OCI-M1 (cell line): ENCODE measurements at regions not wholly inside any gene's neighbourhood (a gene's known extent, or its start where the extent isn't known, plus 50 kb on each side); places are given as distances from the start of the nearest gene placed in this dataset.
"Not testable (repeated sequence)": the region's sequence is repeated elsewhere in the genome, so short reads cannot be mapped to it uniquely, and the experiment has no call there.

ENCODE experiments used
- DNase-seq: peaks from one replicate; lab custom pipeline; 2025; lab: John Stamatoyannopoulos, UW

DNA sequence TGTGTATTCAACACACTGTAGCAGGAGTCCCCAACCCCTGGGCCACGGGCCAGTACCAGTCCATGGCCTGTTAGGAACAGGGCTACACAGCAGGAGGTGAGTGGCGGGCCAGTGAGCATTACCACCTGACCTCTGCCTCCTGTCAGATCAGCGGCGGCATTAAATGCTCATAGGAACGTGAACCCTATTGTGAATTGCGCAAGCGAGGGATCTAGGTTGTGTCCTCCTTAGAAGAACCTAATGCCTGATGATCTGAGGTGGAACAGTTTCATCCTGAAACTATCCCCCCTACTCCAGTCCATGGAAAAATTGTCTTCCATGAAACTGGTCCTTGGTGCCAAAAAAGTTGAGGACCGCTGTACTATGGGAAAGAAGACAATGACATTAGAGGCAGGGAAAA lies 386.9 kb downstream of the PREX1 start:
- DNase-seq, result no peak

DNA sequence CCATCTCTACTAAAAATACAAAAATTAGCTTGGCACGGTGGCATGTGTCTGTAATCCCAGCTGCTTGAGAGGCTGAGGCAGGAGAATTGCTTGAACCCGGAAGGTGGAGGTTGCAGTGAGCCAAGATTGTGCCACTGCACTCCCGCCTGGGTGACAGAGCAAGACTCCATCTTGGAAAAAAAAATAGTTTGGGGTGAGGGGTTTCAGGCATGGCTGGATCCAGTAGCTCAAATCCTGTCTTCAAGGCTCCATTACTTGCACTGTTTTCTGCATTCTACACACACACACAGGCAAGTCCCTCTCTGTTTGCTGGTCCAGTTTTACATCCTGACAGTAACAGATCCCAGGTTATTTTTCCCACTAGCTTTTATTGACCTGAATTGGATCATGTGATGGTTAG lies 387.5 kb downstream of the PREX1 start:
- DNase-seq, result not testable (repeated sequence)

DNA sequence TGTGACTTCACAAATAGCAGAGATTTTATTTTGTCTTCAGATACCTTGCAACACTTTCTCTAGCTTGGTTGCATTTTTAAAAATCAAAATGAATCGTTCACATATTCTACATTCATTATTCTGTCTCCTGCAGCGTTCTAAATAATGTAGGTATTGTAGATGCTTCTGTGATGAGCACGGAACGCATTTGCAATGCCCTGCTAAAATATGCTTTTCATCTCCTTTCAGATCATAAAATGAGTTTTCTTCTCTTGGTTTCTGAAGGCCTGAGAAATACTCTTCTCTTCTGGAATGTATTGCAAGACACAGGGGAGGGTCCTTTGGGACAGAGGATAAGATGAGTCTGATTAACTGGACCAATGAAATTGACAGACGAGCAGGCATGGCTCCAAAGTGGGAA lies 390.7 kb downstream of the PREX1 start:
- no peak for DNase-seq

DNA sequence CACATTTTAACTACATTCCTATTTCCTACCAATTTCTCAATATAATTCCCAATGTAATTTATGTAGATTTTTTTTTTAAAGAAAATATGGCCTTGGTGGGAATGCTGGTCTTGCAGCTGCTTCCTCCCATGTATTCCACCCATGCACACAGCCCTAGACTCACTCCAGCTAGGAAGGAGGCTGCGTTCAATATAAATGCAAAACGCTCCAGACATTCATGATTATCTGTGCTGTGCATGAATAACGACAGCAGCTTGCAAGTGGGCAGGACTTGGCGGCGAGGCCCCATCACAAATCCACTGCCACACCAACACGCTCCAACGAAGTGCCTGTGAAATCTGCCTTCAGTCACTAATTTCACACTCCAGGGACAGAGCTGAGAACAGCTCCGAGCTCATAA lies 391.2 kb downstream of the PREX1 start:
- not testable (repeated sequence) for DNase-seq

DNA sequence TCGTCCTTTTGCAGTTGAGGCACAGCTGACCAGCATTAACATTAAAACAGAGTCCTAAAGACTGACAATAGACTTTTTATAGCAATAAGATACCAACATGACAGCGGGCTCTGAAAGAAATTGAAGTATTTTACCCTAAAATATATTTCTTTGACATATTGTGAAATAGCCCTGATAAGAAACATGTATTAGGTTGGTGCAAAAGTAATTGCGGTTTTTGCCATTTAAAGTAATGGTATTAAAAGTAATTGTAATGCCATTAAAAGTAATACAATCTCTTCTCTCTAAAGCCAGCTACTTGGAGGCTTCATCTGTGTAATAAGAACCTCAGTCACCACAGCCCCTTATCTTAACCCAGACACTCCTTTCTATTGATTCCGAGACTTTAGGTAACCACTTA lies 394.6 kb downstream of the PREX1 start:
- DNase-seq, result no peak

DNA sequence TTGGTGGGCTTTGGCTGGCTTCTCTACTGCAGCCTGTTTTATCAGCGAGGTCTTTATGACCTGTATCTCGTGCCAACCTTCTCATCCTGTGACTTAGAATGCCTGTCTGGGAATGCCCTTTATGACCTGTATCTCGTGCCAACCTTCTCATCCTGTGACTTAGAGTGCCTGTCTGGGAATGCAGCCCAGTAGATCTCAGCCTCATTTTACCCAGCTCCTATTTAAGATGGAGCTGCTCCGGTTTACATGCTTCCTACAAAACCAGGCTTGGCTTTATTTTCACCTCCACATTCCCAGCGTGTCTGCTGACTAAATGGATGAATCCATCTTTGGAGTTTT lies 395.3 kb downstream of the PREX1 start:
- no peak for DNase-seq

DNA sequence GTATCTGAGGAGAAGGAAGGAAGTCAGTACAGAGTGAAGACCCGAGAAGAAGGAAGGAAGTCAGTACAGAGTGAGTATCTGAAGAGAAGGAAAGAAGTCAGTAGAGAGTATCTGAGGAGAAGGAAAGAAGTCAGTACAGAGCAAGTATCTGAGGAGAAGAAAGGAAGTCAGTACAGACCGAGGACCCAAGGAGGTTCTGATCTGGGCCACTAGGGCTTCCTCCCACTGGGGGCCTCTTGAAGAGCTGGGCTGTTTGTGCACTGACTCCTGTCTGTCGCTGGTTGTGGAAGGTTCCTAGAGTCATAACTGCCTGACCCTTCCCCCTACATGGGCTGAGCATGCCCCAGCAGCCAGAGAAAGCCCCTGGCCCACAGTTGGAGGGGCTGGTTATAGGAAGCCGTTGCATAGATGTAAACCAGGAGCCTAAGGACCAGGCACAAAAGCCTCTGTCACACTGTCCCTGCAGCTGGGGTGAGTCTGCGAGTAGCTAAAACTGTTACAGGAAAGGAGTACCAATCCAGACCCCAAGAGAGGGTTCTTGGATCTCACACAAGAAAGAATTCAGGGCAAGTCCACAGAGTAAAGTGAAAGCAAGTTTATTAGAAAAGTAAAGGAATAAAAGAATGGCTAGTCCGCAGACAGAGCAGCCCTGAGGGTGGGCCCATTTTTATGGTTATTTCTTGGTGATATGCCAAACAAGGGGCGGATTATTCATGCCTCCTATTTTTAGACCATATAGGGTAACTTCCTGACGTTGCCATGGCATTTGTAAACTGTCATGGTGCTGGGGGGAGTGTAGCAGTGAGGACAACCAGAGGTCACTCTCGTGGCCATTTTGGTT lies 395.9 kb downstream of the PREX1 start:
- DNase-seq, result no peak

DNA sequence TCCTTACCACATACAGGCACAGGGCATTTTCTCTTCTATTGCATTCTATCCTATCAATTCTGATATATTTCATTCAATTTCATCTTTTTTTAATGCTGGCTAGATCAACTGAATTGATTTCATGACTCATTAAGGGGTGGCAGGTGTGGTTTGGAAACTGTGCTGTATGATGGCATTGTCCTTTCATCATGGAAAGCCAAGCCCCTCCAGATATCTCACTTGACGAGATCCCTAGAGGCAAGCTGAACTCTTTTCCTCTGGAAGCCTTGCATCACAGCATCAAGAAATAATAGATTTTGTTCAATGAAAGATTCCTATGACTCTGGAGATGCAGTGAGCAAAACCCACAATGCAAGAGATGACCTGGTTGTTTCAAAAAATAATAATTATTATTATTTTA lies 401.2 kb downstream of the PREX1 start:
- no peak for DNase-seq

DNA sequence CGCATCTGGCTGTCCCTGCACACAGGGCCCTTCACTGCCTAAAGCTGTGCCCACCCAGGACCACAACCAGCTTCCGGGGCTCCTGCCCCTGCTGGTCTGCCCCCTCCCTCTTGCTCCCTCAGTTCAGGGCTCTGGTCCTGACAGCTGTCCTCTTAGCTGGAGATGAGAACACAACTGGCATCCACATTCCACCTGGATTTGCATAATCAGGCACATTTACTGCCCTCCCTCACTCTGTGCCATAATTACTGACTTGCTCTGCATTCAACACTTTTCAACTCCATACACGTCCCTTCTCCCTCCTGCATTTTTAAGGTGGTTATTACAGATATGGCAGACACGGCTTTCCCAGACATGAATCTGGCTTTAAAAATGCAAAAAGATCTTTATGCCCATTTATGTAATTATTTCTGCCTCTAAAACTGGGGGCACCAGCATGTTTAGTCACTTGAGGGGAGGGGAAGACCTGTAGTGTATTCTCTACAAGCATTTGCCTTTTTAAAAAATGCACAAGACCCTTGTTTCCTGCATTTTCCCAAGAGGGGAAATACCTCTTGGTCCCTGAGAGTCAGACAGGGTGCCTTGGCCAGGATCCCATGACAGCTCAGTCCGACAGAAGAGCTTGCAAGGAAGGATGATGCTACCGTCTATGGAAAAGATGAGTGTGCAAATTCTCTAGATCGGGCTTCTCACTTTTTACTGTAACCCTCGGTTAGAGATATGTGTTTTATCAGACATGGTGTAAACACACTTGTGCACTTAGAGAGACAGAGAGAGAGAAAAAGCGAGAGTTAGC lies 401.8 kb downstream of the PREX1 start:
- no peak for DNase-seq

DNA sequence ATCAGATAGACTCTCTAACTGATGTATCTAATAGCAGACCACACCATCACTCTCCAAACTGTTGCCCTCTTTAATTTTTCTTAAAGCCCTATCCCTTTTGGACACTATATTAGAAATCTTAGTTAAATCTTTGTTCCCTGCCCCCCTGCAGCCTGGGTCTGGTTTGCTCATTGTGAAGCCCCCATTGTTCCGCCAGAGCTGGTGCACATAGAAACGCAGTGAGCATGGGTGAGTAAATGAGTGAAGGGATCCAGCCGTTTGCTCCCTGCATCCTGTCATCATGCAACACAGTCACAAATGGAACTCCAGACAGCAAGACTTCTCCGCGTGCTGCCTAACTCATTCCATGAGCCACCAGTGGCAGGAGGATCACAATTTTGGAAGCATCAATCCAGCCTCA lies 402.5 kb downstream of the PREX1 start:
- no peak for DNase-seq

DNA sequence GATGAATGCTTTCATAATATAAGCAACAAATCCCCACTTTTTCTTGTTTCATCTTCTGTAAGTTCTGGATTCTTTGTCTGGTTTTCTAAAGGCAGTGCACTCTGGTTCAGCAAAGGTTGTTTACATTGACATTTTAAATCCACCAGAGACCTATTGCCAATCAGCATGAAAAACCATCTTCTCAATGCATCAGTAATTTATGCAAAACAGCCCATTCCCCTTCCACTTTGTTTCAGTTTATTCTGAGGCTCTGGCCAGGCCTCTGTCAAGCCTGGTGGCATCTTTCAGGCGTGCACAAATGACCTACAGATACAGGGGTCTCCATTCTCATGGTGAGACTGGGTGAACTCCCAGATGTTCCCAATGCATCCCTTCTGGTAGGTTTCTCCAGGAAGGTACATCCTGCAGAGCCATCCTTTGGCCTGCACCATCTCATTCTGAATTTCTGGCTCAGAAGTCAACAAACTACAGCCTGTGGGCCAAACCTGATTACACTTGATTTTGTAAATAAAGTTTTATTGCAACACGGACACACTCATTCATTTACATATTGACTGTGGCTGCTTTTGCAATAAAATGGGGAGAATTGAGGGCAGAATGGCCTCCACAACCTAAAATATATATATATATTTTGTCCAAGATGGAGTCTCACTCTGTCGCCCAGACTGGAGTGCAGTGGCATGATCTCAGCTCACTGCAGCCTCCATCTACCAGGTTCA lies 405.4 kb downstream of the PREX1 start:
- no peak for DNase-seq

DNA sequence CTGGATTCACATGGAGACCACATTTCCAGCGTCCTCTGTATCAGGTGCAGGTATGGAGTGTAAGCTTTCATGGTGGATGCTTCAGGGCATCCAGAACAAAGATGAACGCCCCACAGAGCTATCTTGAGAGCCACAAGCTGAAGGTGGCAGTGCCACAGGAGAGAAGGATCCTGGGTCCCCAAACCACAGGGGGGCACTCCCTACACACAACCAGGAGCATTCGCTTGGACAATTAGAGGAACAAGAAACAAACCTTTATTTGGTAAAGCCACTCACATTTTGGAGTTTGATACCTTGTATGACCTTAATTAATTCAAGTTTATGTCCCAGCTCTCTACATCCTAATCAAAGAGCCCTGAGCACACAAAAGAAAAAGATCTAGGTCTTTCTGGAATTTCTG lies 406.3 kb downstream of the PREX1 start:
- no peak for DNase-seq

DNA sequence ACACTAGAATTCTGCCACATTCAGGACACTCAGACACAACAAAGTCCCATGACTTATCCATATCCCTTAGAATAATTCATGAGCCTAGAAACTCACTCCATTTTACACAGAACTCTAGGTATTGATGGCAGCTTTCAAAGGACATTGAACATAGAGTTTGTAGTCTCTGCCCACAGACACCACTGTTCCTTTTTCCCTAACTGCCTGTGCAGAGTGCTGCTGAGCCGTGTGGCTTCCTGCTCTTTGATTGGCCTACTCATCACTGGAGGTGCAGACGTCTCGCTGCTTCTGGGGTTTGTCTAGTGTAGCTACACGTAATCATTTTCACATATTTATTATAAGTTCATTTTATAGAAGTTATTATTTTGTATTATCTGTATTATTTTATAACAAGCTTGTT lies 407.6 kb downstream of the PREX1 start:
- no peak for DNase-seq

DNA sequence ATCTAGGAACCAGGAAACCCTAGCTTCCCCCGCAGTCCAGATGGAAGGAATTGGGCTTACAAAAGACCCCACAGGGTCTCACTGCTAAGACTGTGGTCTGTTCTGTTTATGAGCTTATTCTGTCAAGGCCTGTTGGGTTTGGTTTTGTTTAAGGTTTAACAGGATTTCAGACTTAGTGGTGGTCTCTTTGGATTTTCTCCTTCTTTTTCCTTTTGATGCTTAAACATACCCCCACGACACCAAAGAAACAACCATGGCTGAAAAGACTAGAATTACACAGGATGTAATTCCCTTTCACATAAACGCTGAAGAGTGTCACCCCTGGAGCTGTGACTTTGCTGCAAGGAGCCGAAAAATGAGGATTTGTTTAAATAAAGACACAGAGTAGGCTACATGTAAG lies 408.6 kb downstream of the PREX1 start:
- no peak for DNase-seq

DNA sequence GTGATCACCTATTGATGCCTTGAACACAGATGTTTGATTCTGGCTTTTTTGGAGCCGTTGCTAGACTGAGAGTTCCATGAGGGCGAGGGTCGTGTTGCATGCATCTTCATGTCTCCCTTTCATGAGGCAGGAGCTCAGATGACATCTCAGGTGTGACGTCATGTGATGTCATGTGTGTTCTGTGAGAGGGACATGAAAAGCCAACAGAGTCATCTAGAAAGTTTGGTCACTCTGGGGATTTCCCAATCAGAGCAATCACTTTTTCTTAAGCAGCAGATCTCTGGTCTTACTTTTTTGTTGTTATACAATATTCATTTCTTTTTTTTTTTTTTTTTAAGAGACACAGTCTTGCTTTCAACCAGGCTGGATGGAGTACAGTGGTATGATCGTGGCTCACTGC lies 411.8 kb downstream of the PREX1 start:
- no peak for DNase-seq

DNA sequence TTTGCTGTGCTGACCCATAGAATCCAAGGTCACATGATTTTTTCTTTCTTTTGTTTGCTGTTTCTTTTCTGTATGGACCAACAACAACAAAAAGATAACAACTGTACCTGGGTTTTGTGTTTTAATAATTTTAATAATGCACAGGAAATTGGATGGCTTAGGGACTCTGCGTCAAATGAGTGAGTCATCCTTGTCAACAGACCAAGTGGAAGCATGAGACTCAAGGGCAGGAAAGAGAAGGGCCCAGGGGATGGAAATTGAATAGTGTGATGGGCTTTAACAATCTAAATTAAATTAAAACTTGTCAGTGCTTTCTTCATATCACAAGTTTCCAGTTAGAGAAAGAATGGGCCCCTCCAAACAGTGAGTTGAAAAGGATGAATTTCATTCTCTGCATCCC lies 413.0 kb downstream of the PREX1 start:
- no peak for DNase-seq

DNA sequence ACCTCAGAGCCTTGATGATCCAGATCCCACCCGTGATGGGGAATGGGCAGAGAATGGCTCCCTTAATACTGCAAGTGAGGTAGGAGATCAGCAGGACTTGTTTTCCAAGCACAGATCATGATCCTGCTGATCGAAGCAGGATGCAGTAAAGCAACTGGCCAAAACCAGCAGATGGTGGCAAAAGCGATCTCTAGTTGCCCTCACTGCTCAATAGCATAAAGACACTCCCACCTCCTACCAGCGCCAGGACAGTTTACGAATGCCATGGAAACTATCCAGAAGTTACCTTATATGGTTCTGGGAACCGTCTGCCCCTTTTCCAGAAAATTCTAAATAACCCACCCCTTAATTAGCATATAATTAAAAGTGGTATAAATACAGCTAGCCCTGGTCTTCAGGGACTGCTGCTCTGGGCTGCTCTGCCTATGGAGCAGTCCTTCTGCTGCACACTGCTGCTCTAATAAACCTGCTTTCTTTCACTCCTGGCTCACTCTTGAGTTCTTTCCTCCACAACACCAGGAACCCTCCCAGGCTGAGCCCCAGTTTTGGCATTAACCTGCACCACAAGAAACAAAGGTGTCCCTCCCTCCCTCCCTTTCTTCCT lies 415.8 kb downstream of the PREX1 start:
- DNase-seq, result no peak

DNA sequence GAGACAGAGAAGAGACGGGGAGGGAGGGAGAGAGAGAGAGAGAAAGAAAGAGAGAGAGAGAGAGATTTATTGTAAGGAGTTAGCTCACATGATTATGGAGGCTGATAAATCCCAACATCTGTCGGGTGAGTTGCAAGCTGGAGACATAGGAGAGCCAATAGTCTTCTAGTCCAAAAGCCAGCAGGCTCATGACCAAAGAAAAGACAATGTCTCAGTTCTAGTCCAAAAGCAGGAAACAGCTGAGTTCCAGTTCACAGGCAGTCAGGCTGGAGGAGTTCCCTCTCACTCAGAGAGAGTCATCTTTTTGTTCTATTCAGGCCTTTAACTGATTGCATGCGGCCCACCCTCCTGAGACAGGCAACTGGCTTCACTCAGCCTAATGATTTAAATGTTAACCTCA lies 416.6 kb downstream of the PREX1 start:
- no peak for DNase-seq

DNA sequence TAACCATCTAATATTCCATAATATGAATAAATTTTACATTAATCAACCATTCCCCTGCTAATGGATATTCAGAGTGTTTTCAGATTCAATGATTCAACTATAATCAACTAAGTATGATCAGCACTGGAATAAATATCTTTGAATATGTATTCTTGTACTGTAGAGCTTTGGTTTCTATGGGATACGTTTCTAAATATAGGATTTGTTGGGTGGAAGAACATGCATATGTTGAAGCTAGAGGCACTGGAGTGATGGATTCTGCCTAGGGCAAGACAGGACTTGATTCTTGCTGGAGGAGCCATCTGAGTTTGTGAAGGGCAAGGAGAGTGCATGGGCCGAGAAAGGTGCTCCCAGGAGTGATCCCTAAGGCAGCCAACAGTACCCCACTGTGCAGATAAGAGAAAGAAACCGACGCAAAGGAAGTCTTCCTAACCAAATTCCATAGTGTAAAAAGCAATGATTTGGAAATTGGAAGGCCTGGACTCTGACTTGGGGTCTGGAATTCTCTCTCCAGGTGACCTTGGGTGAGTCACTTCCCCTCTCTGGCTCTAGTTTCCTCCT lies 418.7 kb downstream of the PREX1 start:
- DNase-seq, result no peak

DNA sequence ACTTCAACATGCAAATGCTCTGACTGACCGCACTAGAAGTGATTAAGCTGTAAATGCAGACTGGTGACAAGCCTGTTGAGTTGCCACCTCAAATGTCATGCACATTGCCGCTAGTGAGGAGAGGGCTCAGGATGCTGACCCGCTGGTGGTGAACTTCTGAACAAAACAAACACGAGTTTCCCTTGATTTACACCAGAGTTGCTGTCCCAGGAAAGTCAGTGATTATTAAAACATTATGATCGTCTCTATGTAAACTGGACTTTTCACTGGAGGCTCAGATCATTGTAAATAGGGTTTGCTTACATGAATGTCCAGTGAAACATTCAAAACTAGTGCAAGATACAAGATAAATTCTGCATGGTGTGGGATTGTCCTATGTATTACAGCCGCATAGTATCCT lies 420.1 kb downstream of the PREX1 start:
- no peak for DNase-seq

DNA sequence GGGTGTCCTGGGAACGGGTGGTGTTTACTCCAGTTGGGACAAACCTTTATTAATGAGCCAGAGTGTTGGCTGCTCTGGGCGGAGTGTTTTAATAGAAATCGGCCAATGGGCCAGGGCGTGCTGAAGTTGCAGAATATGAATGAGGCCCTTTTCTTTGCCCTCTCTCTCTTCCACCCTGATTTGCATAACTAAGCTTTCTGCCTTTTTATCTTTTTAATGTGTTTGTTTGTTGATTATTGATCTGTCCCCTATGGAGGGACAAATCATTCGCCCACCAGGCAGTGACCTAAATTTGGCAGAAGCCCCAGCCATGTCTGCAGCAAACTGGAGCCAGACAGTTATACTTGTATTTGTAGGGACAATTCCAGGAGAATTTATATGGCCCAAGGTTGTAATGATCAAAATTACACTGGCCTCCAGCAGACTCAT lies 420.9 kb downstream of the PREX1 start:
- no peak for DNase-seq

DNA sequence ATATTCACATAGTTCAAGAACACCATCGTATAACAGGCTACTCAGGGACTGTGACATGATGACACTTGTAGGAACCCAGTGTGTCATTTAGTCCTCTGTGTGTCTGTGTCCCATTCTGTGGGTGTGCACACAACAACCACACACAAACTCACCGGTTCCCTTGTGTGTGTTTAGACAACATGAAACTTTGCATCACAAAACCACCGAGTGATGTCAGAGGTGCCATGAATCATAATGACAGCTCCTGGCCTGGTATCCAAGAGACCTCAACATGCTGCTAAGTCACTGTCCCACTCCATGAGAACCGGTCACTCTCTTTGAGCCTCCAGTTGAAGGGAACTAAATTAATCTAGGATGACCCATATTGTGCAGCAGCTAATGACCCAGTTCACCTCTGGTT lies 421.3 kb downstream of the PREX1 start:
- no peak for DNase-seq
